Stimulated activated CD4-positive, alpha-beta T cell treated with anti-CD3 and anti-CD28 coated beads, Interleukin-1b, Interleukin-23, amount 100 ng/mL, for 4 hours (primary cell): ENCODE measurements at regions not wholly inside any gene's neighbourhood (a gene's known extent, or its start where the extent isn't known, plus 50 kb on each side); places are given as distances from the start of the nearest gene placed in this dataset.
A peak's percentile ranks its signal among the peaks of the same experiment; 100 is the strongest.

Source experiments
- DNase-seq, 2 donors: peaks; one replicate each; pipeline ENCODE4 v3.0.0-alpha.2; 2020; ENCODE audit warnings: low read depth in 2 of 2

DNA sequence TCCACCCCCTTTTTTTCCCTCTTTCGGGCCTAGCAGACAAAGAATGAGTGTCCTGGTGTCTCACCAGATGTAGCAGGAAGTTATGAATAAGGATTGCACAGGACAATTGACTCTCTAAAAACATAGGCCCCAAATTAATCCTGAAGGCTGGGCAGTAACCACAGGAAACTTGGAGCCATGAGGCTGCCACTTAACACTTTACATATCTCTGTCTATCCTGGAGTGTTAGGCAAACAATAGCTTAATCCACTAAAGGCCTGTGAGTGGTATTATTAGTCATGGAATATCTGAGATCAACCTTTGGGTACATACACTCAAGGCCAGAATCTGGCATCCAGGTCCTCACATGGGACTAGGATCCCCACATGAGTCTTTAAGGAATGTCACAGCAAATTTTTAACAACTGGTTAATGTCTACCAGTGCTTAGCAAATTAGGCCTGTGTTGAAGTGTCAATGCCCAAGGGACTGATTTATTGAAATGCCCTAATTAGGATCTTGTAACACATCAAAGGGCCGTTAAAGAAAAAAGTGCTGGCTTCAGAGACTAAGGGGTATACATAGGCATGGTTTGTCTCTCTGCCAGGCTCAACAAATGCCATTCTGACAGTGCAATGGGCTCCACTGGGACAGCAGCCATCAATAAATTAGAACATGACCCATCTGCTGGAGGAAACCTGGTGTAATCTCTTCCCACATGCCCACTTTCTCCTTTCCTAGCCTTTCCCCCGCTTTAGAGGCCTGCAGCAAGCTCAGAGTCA is 196.7 kb upstream of the TBX20 start:
- DNase-seq = no peak

DNA sequence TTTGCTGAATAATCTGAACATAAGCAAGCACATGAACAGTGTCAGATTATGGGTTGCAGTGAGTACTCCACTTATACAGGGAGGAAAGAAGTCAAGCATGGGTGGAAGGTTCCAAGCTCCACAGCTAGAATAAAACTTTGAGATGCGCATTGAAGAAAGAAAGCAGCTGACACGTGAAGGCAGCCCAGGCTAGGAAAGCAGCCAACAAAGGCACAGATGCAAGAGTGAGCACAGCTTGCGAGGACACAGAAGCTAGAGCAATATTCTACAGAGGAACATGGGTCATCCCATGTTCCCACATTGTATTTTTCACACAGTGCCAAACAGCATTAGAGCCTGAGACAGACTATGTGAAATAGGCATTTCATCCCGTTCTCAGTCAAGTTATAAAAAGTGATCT is 194.6 kb upstream of the TBX20 start:
- no peak for DNase-seq

DNA sequence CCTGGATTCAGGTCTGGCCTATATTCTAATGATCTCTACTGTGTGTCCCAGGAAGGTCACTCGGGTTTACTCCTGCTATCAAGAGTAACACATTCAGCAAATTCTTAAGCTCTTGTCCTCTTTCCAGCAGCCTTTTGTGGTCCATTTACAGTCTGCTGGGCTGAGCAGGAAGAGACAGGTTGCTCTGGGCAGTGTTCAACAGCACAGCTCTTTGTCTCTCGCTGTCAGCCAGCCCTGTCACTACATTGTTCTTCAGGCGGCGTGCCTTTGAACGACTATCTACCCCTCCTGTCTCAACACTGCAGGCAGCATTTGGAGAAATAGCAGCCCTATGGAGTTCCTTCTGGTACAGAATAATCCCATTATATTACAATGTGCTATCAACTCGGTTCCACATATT is 192.2 kb upstream of the TBX20 start:
- no peak for DNase-seq

DNA sequence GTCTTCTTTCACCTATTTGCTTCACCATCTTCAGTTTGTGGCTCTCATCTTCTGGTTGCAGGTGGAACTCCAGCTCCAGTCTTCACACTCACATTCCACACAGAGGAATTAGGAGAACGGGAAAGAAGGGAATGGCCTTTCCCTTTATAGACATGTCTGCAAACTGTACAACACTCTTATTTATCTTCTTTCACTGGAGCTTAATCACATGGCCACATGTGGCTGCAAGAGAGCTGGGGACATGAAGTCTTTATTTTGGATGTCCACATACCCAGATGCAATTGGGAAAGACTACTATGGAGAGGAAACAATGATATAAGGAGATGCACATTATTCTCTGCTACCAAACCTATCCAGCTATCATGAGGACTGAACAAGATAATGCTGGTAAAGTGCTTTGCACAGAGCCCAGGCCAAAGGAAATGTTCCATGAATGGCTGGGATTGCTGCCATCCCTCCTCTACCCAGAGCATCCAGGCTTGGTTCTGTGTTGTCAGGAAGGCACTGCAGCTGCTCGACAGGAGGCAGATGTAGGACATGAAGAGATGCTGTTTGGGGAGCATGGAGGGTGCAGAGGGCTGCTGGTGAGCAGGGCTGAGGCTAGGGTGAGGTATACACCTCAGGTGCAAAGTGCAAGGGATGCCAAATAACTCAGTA is 183.8 kb upstream of the TBX20 start:
- DNase-seq = no peak

DNA sequence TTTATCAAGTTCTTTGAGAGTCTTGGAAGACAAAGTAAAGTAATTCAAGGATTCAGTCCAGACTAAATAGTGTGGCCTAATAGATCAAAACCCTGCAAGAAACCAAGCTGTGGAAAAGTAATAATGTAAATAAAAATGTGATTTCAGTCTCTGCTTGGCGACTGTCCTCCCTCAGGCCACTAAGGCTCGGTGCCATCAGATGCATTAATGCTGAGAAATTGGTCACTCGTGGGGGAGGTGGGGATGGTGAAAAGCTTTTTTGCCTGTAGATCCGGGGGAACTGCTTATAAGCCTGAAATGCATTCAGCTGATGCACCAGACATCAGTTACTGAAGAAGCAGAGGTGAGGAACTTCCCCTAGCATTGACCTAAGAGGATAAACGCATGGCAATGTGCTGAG is 182.6 kb upstream of the TBX20 start:
- DNase-seq = no peak

DNA sequence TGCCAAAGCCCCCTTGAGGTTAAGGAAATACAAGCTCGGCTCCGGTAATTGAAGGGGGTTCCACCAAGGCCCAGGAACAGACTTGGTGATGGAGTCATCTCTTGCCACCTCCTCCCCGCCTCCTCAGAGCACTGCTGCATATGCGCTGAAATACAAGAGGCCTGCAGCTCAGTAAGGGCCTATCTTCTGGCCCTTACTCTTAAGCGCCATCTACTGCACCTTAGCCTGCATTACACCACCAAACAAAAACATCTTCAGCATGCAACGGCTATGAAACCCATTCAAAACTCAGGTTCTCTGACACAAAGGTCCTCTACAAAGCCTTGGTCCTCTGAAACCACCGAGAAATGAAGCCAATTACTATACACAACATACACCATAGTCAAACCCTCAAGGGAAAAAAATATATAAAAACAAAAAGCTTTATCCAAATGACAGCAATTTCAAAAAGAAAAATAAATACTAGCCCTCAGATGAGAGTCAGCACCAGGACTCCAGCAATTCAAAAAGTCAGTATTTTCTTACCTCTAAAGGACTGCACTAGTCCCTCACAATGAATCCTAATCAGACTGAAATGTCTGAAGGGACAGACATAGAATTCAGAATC is 176.8 kb upstream of the TBX20 start:
- DNase-seq = no peak

DNA sequence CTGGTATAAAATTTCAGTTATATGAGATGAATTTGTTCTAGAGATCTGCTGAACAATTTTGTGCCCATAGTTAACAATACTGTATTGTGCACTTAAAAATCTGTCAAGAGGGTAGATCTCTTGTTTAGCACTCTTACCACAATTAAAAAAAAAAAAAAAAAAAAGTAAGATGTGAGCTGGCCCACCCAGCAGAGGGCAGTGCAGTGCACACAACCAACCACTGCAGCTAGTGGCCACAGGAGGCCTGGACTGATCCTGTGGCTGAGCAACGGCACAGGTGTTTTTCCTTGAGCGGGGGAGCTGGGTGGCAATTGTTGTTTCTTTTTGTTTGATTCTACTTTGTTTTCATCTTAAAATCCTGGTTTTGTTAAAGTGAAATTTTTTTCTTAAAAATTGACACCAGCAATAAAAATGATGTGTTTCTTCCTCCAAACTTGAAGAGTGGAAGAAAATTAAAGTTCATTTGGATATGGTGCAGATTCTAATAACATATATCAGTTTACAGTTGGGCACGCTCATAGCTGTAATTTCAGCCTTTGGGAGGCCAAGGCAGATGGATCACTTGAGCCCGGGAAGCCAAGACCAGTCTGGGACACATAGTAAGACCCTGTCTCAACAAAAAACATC is 171.1 kb upstream of the TBX20 start:
- DNase-seq = peak; percentile 21 to 45

DNA sequence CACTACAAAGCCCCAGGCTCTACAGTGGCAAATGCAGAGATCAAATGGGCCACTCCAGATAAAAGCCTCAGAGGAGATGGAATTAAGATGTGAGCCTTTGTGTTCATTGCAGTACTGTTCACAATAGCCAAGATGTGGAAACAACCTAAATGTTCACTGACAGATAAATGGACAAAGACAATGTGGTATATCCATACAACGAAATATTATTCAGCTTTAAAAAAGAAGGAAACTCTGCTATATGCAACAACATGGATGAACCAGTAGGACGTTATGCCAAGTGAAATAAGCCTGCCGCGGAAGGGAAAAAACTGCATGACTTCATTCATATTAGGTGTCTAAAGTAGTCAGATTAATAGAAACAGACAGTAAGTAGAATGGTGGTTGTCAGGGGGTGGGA is 170.5 kb upstream of the TBX20 start:
- DNase-seq = no peak

DNA sequence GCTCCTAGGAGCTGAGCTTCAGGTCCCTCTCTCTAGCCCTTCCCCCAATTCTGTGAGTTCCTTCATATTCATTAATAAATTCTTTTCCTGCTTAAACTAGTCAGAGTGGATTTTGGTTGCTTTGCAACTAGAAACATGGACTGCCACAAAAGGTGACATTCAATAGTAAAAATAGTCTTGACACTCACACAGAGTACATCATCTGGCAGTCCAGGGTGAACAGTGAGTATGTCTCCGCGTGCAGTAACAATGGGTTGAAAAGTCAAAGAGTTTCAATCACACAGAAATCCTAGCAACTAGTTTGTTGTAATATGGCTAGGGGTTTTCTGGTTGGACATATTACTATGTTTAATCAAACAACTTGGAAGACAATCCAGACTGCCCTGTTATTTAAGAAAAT is 168.8 kb upstream of the TBX20 start:
- no peak for DNase-seq

DNA sequence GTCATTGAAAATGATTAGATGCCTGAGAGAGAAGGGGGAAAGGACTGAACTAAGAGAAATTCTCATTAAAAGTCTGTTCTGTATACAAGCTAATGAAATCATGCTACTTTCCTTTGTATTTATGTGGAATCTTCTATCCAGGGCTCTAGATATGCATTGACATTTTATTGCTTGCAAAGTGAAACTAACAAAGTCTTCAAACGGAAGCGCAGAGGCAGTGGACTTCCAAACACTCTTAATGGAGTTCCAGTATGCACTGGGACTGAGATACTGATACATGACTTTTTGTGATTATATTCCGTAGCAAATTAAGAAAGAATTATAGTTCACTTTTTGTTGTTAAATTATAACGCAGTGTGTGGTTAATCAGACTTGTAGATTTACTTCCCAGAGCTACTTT is 166.8 kb upstream of the TBX20 start:
- no peak for DNase-seq

DNA sequence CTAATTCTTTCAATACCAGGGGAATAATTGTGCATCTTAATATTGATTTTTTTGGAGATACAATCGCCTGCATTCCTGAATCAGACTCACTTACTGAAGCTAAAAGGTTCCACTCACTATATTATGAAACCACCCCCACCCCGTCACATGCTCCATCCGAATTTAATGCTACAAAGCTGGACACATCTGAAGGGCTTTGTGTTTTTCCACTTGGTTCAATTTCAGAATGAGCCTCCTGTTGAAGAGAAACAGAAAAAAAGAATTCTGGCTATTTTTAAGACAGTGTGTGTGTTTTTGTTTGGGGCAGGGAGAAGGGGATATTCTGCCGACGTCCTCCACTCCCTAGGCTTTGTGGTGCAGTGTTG is 165.5 kb upstream of the TBX20 start:
- no peak for DNase-seq

DNA sequence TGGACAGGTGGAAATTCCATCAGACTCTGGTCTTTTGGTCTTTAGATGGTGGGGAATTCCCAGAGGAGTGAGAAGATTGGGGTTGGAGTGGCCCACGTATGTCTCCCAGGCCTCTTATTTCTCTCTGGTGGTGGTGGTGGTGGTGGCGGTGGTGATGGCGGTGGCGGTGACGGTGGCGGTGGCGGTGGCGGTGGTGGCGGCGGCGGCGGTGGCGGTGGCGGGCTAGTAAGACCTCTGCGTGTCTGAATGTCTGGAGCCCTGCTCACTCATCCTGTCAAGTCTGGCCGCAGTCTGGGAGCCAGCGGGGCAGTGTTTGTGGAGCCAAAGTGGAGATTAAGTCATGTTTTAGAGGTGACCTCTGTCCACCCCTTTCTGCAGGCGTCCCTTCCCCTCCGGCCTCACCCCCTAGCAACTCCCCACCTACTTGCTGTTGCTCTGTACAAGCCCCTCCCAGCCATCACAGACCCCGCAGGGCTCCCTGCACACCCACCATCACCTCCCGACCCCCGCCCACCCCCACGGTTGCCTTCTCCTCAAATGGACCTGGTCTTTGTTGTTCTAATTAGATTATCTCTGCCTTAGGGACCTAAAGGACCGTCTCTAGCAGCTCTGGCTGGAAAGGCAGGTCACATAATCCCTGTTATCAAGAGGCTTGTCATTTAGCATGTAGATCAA is 165.0 kb upstream of the TBX20 start:
- no peak for DNase-seq

DNA sequence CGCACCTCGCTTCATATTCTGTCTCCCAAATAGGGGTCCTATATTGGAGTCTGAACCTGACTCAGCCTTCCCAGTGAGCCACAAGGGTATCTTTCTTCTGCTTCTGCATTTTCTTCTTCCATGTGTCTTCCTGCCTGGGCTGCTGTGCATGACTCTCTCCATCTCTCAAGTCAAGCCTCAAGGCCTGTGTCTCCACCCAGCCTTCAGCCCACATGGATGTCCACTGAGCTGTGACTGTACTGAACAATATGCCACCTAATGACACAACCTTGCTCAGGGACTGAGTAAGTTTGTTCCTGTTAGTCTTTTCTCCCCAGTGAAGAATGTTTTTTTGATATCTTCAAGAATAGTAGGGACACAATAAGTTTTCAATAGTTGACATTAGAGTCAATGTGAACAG is 162.7 kb upstream of the TBX20 start:
- DNase-seq = no peak

DNA sequence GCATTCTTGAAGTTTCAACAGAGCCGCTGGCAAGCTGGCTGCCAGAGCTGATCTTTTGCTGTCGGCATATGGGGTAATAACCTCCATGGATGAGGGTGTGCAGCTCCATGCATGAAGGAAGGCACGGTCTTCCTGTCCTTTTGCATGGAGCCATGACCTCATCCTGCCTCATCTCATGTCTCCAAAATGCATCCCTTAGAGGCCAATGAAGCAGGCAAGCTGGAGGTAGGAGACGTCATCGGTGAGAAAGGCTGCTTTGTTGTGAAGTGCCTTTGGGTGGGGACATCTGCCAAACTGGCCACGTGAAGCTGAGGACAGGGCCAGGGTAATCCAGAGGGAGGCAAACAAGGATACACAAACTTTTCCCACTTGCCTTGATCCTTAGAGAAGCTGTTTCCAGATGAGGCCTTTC is 161.5 kb upstream of the TBX20 start:
- no peak for DNase-seq

DNA sequence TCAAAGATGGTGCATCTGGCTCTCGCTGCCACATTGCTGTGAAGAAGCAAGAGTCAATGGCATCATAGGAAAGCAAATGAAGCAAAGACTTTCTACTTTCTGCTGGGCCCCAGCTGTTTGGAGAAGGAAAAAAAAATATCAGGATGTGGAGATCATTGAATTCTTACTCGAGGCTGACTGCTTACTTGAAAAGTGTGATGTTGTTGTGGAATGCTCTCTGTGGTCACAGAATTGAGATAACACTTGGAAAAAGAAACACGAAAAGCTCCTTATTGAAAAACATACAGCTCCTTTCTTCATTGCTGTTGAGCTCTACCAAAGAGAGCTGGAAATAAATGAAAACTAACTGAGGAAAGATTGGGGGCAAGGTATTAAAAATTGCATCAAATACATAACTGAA is 157.4 kb upstream of the TBX20 start:
- no peak for DNase-seq

DNA sequence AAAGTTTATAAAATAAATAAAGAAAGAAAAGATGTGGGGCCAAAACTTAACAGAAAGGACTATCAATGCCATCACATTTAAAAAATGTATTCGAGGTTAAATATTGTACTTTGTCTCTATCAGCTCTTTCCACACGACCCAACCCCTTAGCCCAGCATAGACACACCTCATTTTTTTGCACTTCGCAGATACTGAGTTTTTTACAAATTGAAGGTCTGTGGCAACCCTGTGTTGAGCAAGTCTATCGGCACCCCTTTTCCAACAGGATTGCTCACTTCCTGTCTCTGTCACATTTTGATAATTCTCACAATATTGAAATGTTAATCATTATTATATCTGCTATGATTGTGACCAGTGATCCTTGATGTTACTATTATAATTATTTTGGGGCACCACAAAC is 151.6 kb upstream of the TBX20 start:
- no peak for DNase-seq

DNA sequence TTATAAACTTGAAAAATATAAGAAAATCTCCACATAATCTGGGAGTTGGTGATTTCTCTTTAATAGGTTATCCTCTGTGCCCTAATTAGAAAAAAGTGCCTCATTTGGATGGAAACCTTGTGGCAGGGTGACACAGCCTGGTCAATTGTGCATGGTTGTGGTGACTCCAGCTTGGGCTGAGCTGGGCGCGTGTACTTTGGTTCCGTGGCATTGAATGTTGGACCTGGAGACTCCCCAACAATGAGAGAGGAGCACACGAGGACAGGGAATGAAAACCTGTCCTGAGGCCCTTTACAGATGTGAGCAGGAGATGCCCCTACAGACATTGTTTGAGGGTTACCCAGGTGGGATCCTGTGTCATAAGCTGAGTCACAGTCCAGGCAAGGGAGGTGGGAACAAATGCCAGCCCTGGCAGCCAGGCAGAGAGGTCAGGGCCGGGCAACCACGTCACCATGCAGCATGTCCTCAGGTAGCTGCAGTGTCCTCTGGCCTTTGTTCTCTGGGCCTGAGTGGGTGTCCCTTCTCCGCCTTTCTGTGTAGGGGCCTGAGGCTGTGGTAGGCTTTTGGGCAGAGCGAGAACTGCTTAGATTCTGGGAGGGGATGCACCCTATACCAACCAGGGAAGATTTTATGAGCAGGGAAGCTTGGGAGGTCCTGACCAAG is 147.4 kb upstream of the TBX20 start:
- no peak for DNase-seq

DNA sequence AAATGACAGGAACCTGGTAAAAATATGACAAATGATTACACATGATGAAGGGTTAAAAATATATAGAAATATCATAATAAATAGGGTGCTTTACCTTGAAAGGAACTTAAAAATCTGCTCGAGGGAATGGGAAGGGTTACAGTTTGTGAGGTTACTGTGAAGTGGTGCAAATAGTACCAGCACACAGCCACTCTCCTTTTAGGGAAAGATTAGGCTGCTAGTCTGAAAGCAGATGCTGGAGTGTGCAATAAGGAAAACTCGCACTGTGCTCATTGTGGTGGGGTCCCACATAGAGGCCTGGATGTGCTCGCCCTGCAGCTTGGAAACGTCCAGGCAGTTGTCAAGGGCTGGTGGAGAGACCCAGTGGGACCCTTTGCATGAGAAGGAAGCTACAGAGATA is 145.9 kb upstream of the TBX20 start:
- no peak for DNase-seq

DNA sequence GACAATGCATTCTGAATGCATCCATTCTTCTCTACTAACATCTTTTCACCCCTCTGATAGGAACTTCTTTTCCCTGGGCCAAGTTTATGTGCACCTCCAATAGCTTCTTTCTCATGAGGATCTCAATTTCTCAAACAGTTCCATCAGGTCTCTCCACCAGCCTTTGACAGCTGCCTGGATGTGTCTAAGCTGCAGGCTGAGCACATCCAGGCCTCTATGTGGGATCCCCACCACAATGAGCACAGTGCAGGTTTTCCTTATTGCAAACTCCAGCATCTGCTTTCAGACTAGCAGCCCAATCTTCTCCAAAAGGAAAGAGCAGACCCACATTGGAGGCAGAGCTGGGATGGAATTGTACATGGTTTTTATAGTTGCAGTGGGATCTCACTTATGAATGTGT is 145.3 kb upstream of the TBX20 start:
- DNase-seq = no peak

DNA sequence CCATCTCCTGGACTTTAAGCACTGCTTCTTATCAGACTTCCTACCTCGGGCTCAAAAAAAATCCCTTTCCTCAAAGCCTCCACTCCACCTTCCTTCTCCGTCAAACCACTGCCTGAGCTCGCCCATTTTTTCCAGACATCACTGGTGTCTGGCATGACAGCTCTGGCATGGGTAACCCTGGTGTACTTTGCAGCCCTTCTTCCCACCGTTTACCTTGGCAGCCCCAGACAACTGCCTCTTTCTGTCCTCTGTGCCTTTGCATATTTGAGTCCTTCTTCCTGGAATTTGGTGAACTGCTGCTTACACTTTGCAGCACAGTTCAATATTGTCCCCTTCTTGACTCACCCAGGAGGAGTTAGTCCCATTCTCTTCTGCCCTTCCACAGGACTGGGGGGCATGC is 144.6 kb upstream of the TBX20 start:
- no peak for DNase-seq

DNA sequence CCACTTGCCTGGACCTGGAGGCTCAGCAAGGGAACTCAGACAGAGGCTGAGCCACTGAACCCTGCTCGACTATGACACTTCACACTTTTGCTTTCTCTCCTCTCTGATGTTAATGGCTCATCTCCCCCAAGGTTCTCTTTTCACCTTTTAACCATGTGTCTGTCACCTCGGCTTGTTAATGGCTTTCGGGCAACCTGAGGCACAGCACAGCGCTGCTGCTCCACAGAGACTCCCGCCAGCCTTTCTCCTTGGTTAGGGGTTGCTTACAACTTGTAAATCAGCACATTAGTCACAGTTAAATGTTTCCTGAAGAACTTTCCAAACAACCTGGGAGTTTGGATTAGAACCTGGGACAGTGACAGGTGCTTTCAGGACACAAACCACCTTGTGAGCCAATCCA is 136.2 kb upstream of the TBX20 start:
- no peak for DNase-seq

DNA sequence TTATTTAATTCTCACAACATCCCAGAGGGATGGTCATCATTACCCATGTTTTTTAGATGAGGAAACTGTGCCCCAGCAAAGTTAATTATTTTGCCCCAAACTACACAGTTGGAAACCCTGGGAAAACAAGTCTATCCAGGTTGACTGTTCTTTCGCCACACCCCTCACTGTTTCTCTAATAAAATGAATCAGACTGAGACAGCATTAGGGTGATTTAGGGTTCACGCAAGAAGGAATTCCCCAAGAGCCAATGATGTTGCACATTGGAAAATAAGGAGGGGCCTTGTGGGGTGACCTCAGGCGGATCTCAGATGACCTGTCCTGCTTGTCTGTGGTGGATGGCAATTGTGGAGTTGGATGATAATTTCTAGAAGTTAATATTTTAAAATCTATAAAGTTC is 135.7 kb upstream of the TBX20 start:
- no peak for DNase-seq
